ENCODE measurements at regions not wholly inside any gene's neighbourhood (a gene's known extent, or its start where the extent isn't known, plus 50 kb on each side); places are given as distances from the start of the nearest gene placed in this dataset.
"Not testable (repeated sequence)": the region's sequence is repeated elsewhere in the genome, so short reads cannot be mapped to it uniquely, and the experiment has no call there.

DNA sequence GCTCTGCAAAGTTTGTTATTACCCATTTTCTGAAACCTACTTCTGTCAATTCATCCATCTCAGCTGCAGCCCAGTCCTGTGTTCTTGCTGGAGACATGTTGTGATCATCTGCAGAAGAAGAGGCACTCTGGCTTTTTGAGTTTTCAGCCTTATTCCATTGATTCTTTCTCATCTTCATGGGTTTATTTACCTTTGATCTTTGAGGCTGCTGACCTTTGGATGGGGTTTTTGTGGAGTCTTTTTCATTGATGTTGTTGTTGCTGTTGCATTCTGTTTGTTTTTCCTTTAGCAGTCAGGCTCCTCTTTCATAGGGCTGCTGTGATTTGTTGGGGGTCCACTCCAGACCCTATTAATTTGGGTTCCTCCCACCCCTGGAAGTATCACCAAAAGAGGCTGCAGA is 164.3 kb downstream of the FCRL5 start:
- intact Hi-C loops (cut with DNase I) = no loop called here

DNA sequence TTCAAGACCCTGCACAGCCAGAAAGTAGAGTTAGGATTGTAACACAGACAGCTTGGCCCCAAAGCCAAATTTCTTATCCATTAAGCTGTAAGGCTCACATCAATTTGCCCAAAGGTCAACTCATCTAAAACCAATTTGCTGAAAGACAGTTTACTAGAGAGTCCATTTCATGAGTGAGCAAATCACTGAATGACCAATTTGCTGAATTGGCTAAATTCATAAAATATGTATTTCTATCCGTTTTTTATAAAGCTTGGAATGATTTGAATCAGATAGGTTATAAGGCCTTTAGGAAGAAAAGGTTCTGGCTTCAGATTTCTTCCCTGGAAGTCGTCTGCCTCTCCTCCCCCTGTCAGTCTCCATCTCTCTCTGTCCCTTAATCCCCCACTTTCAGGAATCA is 168.1 kb downstream of the FCRL5 start:
- Histone ChIP-seq H3K9me3 (no peaks in the 10 kb centered on the region), H3K27me3 (no peaks in the 10 kb centered on the region), H3K36me3 (no peaks in the 10 kb centered on the region), H3K4me3 (no peak overlapping the region), H3K27ac (no peak overlapping the region), H3K4me1 (ENCODE audit: insufficient read depth) (no peaks in the 10 kb centered on the region)
- 22 to 40% (median 22%) methylated on average over 2 of the region's 2 CpGs for WGBS, 3 donors
- TF ChIP-seq POLR2A (IDR thresholded peaks at IDR 0.05) = no peak
- TF ChIP-seq EP300 (IDR thresholded peaks at IDR 0.05) = no peak
- TF ChIP-seq, protein P1, sequence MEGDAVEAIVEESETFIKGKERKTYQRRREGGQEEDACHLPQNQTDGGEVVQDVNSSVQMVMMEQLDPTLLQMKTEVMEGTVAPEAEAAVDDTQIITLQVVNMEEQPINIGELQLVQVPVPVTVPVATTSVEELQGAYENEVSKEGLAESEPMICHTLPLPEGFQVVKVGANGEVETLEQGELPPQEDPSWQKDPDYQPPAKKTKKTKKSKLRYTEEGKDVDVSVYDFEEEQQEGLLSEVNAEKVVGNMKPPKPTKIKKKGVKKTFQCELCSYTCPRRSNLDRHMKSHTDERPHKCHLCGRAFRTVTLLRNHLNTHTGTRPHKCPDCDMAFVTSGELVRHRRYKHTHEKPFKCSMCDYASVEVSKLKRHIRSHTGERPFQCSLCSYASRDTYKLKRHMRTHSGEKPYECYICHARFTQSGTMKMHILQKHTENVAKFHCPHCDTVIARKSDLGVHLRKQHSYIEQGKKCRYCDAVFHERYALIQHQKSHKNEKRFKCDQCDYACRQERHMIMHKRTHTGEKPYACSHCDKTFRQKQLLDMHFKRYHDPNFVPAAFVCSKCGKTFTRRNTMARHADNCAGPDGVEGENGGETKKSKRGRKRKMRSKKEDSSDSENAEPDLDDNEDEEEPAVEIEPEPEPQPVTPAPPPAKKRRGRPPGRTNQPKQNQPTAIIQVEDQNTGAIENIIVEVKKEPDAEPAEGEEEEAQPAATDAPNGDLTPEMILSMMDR (IDR thresholded peaks at IDR 0.05) = no peak
- intact Hi-C loops (cut with DNase I) = no loop called here
- DNase-seq = no peak

More for the DNA sequence above, 164.3 kb downstream of the FCRL5 start:
- Histone ChIP-seq H3K9me3 (no peaks in the 10 kb centered on the region), H3K36me3 (no peaks in the 10 kb centered on the region), H3K27me3 (no peaks in the 10 kb centered on the region), H3K4me1 (ENCODE audit: insufficient read depth) (no peaks in the 10 kb centered on the region), H3K4me3 (no peak overlapping the region), H3K27ac (no peak overlapping the region)
- TF ChIP-seq POLR2A (IDR thresholded peaks at IDR 0.05) (no peak), EP300 (IDR thresholded peaks at IDR 0.05) (no peak)
- TF ChIP-seq, protein P1 (IDR thresholded peaks at IDR 0.05) = no peak
- no peak for DNase-seq

DNA sequence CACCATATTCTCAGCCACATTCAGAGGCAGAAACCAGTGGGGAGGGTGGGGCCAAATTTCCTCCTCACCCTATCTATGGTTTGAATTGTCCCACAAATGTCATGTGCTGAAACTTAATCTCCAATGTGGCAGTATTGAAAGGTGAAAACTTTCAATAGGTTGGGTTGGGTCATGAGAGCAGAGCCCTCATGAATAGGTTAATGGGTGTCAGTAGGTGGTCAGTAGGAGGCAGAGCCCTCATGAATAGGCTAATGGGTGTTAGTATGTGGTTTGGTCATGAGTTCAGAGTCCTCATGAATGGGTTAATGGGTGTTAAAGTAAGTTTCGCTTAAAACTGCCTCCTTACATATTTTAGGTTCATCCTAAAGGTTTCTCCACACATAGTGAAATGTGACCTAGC is 170.0 kb downstream of the FCRL5 start:
- 72 to 80% (median 72%) methylated on average over 1 of the region's 1 CpG for WGBS, 3 donors
- Histone ChIP-seq H3K4me3 (no peak overlapping the region), H3K27me3 (no peaks in the 10 kb centered on the region), H3K9me3 (no peaks in the 10 kb centered on the region), H3K27ac (no peak overlapping the region), H3K4me1 (ENCODE audit: insufficient read depth) (no peaks in the 10 kb centered on the region), H3K36me3 (no peaks in the 10 kb centered on the region)
- intact Hi-C loops (cut with DNase I) = no loop called here
- no peak for TF ChIP-seq EP300 (IDR thresholded peaks at IDR 0.05)
- no peak for DNase-seq

DNA sequence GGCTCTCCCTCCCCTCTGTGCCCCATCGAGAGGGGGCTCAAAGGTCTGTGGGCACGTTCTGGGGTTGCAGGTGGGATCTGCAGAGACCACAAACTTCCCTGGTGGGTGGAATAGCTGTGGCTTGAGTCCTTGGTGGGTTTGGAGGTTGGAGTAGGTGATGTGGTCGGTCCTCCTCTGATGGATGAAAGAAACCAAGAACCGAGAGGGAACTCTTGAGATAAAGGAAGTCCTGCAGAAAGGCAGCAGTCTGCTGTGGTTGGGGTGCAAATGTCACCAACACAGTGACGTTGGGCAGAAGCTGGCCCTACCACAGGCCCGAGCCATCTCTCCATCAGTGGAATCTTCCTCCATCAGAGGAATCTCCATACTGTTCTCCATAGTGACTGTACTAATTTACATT is 171.8 kb downstream of the FCRL5 start:
- WGBS, 3 donors = 60 to 76% (median 62%) methylated on average over 6 of the region's 6 CpGs
- no peak for DNase-seq
- intact Hi-C loops (cut with DNase I) = no loop called here
- Histone ChIP-seq H3K27ac (no peak overlapping the region), H3K4me3 (no peak overlapping the region), H3K9me3 (no peaks in the 10 kb centered on the region), H3K36me3 (no peaks in the 10 kb centered on the region), H3K27me3 (no peaks in the 10 kb centered on the region), H3K4me1 (ENCODE audit: insufficient read depth) (no peaks in the 10 kb centered on the region)
- TF ChIP-seq EP300 (IDR thresholded peaks at IDR 0.05) (no peak), POLR2A (IDR thresholded peaks at IDR 0.05) (no peak)

DNA sequence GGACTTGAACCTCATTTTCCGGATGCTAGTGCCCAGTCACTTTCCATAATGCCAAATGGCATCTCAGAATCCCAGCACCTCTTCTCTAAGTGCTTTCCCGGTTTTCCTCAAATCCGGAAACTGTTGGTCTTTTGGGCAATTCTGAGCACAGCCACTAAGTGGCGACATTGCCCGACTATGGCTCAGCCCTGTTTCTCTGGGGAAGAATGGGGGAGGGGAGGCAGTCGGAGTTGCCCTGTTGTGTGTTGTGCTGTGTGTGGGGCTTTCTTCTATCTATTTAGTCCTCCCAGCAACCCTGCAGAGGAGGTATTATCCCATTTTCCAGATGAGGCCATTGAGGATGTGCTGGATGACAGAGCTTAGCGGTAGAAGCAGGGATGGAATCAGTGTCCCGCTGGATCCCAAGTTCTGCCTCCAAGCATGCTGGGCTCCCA is 175.0 kb downstream of the FCRL5 start:
- H3K9me3 ChIP-seq; H3K27ac ChIP-seq; H3K4me3 ChIP-seq; H3K36me3 ChIP-seq; H3K4me1 ChIP-seq (ENCODE audit: insufficient read depth); H3K27me3 ChIP-seq; DNase-seq: not testable (repeated sequence)
- intact Hi-C loops (cut with DNase I) = loop anchor here in 1 of 4 donors (10.0 kb wide), 1 partner anchor 108 kb away; no protein-coding TSS in a partner anchor
- WGBS, 3 donors = 27 to 30% (median 30%) methylated on average over 8 of the region's 8 CpGs

DNA sequence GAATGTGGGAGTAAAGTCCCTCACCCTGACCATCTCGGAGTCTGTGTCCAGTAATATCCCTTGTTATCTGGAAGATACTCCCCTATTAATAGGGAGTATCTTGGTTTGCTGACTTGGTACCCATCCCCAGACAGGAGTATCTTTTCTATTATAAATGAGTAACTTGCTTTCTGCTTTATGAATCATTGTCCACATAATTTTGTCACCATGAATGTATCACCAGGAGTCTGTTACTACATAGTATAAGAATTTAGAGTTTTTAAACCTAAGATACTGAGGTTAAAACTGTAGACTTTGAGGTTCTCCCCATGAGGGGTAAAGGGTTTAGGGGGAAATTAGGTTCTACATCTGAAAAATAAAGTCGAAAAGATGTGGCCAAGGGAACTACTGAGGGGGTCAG is 175.6 kb downstream of the FCRL5 start:
- H3K36me3 ChIP-seq = no peaks in the 10 kb centered on the region
- no peak overlapping the region for H3K4me3 ChIP-seq
- H3K27me3 ChIP-seq = no peaks in the 10 kb centered on the region
- 49 to 54% (median 50%) methylated on average over 2 of the region's 2 CpGs for WGBS, 3 donors
- no peaks in the 10 kb centered on the region for H3K4me1 ChIP-seq (ENCODE audit: insufficient read depth)
- intact Hi-C loops (cut with DNase I) = loop anchor here in 1 of 4 donors (10.0 kb wide), 1 partner anchor 108 kb away; no protein-coding TSS in a partner anchor
- no peak overlapping the region for H3K27ac ChIP-seq
- DNase-seq = no peak
- TF ChIP-seq, protein P1 (IDR thresholded peaks at IDR 0.05) = no peak
- TF ChIP-seq POLR2A (IDR thresholded peaks at IDR 0.05) (no peak), EP300 (IDR thresholded peaks at IDR 0.05) (no peak)
- H3K9me3 ChIP-seq = no peaks in the 10 kb centered on the region

DNA sequence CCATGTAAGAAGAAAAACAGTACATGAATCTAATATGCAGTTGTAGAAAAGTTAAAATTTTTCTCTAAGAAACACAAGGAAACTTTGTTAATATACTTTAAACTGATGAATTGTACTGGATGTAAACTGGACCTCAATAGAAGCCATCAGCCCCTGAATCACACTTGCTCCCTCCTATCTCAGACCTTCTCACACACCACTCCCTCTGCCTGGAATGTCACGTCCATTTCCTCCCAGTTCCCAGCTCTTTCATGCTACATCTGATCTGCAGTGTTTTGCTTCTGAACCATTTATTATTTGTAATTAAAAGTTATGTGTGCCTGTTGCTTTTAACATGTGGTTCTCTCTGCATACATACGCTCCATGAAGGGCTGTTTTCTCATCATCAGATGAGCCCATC is 180.0 kb downstream of the FCRL5 start:
- not testable (repeated sequence) for H3K9me3 ChIP-seq; H3K27me3 ChIP-seq; H3K27ac ChIP-seq; DNase-seq; H3K4me3 ChIP-seq; H3K36me3 ChIP-seq; H3K4me1 ChIP-seq (ENCODE audit: insufficient read depth)
- 37 to 53% (median 39%) methylated on average over 2 of the region's 2 CpGs for WGBS, 3 donors
- intact Hi-C loops (cut with DNase I) = loop anchor here in 1 of 4 donors (10.0 kb wide), 1 partner anchor 112 kb away; no protein-coding TSS in a partner anchor
